Thyroid gland (tissue), 4 donors: ENCODE measurements at regions not wholly inside any gene's neighbourhood (a gene's known extent, or its start where the extent isn't known, plus 50 kb on each side); places are given as distances from the start of the nearest gene placed in this dataset.
"Not testable (repeated sequence)": the region's sequence is repeated elsewhere in the genome, so short reads cannot be mapped to it uniquely, and the experiment has no call there.

Source experiments
- POLR2A ChIP-seq, 2 donors: fragments of 450-650 bp; IDR thresholded peaks; one replicate each; pipeline ENCODE4 v1.6.1; 2017; ENCODE audit warnings: antibody characterized with exemption in 2 of 2, mild to moderate bottlenecking in 2 of 2, moderate library complexity in 1 of 2
- TF ChIP-seq, protein P1 (sequence below), 6 experiments: fragments of 200-600 bp in 3 of 6; fragments of 450-650 bp in 3 of 6; sonication (generic) in 3 of 6; IDR thresholded peaks; one replicate each; pipeline ENCODE4 v1.5.1; 2016 to 2019; ENCODE audit warnings: antibody characterized with exemption in 6 of 6, mild to moderate bottlenecking in 2 of 6, inconsistent platforms in 1 of 6, moderate library complexity in 1 of 6

DNA sequence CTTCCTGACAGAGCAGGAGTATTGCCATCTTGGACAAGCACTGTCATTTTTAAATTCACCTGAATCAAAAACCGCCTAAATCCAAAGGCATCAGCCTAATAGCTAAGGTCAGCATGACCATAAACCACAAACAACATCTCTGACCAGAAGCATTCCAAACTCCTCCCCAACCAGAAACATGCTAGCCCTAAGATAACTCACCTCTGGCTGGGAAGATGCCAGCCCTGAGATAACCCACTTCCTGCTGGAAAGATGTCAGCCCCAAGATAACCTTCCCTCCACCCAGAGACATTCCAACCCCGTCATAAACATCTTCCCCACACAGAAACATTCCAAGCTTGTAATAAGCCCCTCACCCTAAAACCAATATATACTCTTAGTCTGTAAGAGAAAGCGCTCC is 250.1 kb upstream of the NRP1 start:
- TF ChIP-seq, protein P1, sequence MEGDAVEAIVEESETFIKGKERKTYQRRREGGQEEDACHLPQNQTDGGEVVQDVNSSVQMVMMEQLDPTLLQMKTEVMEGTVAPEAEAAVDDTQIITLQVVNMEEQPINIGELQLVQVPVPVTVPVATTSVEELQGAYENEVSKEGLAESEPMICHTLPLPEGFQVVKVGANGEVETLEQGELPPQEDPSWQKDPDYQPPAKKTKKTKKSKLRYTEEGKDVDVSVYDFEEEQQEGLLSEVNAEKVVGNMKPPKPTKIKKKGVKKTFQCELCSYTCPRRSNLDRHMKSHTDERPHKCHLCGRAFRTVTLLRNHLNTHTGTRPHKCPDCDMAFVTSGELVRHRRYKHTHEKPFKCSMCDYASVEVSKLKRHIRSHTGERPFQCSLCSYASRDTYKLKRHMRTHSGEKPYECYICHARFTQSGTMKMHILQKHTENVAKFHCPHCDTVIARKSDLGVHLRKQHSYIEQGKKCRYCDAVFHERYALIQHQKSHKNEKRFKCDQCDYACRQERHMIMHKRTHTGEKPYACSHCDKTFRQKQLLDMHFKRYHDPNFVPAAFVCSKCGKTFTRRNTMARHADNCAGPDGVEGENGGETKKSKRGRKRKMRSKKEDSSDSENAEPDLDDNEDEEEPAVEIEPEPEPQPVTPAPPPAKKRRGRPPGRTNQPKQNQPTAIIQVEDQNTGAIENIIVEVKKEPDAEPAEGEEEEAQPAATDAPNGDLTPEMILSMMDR (IDR thresholded peaks at IDR 0.05), result not testable (repeated sequence)
- not testable (repeated sequence) for TF ChIP-seq POLR2A (IDR thresholded peaks at IDR 0.05)
